Parathyroid adenoma (tissue), 2 donors: ENCODE measurements at regions not wholly inside any gene's neighbourhood (a gene's known extent, or its start where the extent isn't known, plus 50 kb on each side); places are given as distances from the start of the nearest gene placed in this dataset.

Source experiments
- H2AFZ ChIP-seq: fragments of 300-600 bp; sonication (generic); one replicate; pipeline ENCODE4 v1.7.0; 2017; ENCODE audit warnings: antibody characterized with exemption, mild to moderate bottlenecking
- H3K27ac ChIP-seq: fragments of 300-600 bp; sonication (generic); one replicate; pipeline ENCODE4 v1.7.0; 2017
- H3K27me3 ChIP-seq: fragments of 300-600 bp; sonication (generic); one replicate; pipeline ENCODE4 v1.7.0; 2017; ENCODE audit warnings: low read length; ENCODE audit not compliant: control insufficient read depth, insufficient read depth
- H3K36me3 ChIP-seq: fragments of 300-600 bp; sonication (generic); one replicate; pipeline ENCODE4 v1.7.0; 2017; ENCODE audit warnings: low read length; ENCODE audit not compliant: control insufficient read depth, insufficient read depth
- H3K4me1 ChIP-seq: fragments of 300-600 bp; sonication (generic); one replicate; pipeline ENCODE4 v1.7.0; 2017; ENCODE audit warnings: control low read depth
- H3K4me2 ChIP-seq: fragments of 300-600 bp; sonication (generic); one replicate; pipeline ENCODE4 v1.7.0; 2017; ENCODE audit warnings: low read length
- H3K4me3 ChIP-seq: fragments of 300-600 bp; sonication (generic); one replicate; pipeline ENCODE4 v1.7.0; 2017; ENCODE audit warnings: low read depth, low read length
- H3K79me2 ChIP-seq: fragments of 300-600 bp; sonication (generic); one replicate; pipeline ENCODE4 v1.7.0; 2017; ENCODE audit warnings: control low read depth
- H3K9ac ChIP-seq: fragments of 300-600 bp; sonication (generic); one replicate; pipeline ENCODE4 v1.7.0; 2017; ENCODE audit warnings: mild to moderate bottlenecking
- H3K9me3 ChIP-seq: fragments of 300-600 bp; sonication (generic); one replicate; pipeline ENCODE4 v1.7.0; 2017; ENCODE audit warnings: low read length; ENCODE audit not compliant: control insufficient read depth
- TF ChIP-seq, protein P1 (sequence below): fragments of 300-600 bp; sonication (generic); IDR thresholded peaks from one replicate; pipeline ENCODE4 v1.7.0; 2017; ENCODE audit warnings: antibody characterized with exemption, mild to moderate bottlenecking
- donor health status: primary hyperparathyroidism.

DNA sequence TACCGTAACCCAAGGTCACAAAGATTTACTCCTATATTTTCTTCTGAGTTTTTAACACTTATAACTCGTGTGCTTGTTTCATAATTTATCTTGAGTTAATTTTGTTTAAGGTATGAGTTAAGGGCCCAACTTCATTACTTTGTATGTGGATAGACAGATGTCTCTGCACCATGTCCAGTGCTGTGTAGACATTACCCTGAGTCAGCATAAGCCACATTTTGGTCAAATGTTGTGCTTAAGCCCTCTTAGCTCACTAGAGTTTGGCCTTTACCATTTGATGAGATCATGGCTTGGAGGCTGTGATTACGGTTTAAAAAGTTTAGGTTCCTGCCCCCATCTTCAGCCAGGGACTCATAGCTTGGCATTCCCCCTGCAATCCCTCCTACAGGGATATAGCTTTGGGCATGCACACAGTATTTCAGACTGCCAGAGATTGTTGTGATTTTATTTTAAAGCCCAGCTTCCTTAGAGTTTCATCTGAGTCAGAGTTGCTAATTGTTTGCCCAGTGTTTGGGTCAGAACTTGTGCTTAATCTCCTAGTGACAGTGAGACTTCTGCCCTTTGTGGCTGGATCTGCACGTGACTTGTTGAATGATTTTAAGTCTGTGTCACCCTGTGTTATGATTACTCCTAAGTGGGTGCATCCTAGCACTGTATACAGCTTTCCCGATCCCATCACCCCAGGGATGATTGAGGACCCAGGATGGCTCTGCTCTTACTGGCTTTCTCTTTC is 393.1 kb downstream of the CNTNAP4 start:
- Histone ChIP-seq H3K9ac (no peak overlapping the region), H3K36me3 (no peaks in the 10 kb centered on the region), H3K27me3 (no peaks in the 10 kb centered on the region), H3K27ac (no peak overlapping the region), H3K4me2 (no peak overlapping the region), H3K4me3 (no peak overlapping the region), H3K9me3 (no peaks in the 10 kb centered on the region), H3K4me1 (no peaks in the 10 kb centered on the region), H3K79me2 (no peaks in the 10 kb centered on the region), H2AFZ (no peak overlapping the region)
- TF ChIP-seq, protein P1, sequence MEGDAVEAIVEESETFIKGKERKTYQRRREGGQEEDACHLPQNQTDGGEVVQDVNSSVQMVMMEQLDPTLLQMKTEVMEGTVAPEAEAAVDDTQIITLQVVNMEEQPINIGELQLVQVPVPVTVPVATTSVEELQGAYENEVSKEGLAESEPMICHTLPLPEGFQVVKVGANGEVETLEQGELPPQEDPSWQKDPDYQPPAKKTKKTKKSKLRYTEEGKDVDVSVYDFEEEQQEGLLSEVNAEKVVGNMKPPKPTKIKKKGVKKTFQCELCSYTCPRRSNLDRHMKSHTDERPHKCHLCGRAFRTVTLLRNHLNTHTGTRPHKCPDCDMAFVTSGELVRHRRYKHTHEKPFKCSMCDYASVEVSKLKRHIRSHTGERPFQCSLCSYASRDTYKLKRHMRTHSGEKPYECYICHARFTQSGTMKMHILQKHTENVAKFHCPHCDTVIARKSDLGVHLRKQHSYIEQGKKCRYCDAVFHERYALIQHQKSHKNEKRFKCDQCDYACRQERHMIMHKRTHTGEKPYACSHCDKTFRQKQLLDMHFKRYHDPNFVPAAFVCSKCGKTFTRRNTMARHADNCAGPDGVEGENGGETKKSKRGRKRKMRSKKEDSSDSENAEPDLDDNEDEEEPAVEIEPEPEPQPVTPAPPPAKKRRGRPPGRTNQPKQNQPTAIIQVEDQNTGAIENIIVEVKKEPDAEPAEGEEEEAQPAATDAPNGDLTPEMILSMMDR = no peak

DNA sequence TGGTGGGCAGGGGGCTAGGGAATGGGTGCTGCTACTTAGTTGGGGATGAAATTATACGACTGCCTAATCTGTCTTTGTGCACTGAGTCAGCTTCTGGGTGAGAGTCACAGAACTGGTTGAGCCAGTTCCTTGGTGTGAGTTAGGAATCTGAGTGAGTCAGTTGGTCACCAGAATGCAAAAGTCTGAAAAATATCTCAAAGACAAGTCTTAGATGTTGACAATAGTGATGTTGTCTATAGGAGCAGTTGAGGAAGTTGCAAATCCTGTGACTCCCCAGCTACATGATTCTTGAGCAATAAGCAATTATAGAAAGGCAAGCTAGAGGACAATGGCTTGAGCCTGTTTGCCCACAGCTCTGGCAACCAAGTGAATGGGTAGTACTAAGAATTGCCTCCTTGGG is 399.2 kb downstream of the CNTNAP4 start:
- no peaks in the 10 kb centered on the region for H3K36me3 ChIP-seq
- H3K4me1 ChIP-seq = no peaks in the 10 kb centered on the region
- no peaks in the 10 kb centered on the region for H3K9me3 ChIP-seq
- H3K4me2 ChIP-seq = no peak overlapping the region
- no peaks in the 10 kb centered on the region for H3K27me3 ChIP-seq
- H3K4me3 ChIP-seq = no peak overlapping the region
- H3K79me2 ChIP-seq = no peaks in the 10 kb centered on the region
- H3K27ac ChIP-seq = no peak overlapping the region
- H3K9ac ChIP-seq = no peak overlapping the region
- TF ChIP-seq, protein P1 = no peak
- no peak overlapping the region for H2AFZ ChIP-seq

DNA sequence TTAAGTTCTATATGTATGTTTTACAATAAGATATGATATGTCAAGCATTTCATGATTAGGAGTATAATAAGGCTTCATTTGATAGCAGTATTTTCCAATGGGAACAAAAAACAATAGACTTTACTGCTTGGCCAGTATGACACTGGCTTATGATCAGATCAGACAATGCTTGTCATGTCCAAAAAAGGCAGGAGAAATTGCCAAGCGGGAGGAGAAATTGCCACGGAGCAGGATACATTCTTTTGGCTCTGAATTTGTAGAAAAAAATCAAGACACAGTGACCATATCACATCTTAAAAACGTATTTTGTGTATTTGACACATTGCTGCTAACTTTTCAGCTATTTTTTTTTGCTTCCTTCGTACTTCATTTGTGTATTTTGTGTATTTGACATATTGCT is 404.1 kb downstream of the CNTNAP4 start:
- H3K9ac ChIP-seq = no peak overlapping the region
- H3K27ac ChIP-seq = no peak overlapping the region
- H3K4me1 ChIP-seq = no peaks in the 10 kb centered on the region
- H2AFZ ChIP-seq = no peak overlapping the region
- H3K27me3 ChIP-seq = no peaks in the 10 kb centered on the region
- no peak overlapping the region for H3K4me2 ChIP-seq
- no peak overlapping the region for H3K4me3 ChIP-seq
- H3K79me2 ChIP-seq = no peaks in the 10 kb centered on the region
- H3K9me3 ChIP-seq = no peaks in the 10 kb centered on the region
- no peaks in the 10 kb centered on the region for H3K36me3 ChIP-seq
- TF ChIP-seq, protein P1 = no peak

DNA sequence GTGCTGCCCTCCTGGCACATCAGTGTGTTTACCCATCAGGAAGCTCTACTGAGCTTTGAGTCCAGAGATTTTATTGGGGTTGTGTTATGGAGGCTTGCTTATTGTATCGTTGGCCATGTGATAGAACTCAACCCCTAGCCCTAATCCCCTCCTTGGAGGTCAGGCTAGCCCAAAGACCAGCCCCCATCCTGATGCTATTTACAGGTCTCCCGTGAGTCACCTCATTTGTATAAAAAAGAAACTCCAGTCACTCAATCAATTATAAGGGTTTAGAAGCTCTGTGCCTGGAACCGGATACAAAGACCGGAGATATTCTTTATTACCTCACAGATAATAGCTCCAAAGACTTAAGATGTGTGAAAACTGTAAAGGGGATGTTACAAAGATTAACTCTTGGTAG is 405.9 kb downstream of the CNTNAP4 start:
- Histone ChIP-seq H2AFZ (no peak overlapping the region), H3K27me3 (no peaks in the 10 kb centered on the region), H3K9me3 (no peaks in the 10 kb centered on the region), H3K27ac (no peak overlapping the region), H3K9ac (no peak overlapping the region), H3K4me2 (no peak overlapping the region), H3K4me3 (no peak overlapping the region), H3K4me1 (no peaks in the 10 kb centered on the region), H3K36me3 (no peaks in the 10 kb centered on the region), H3K79me2 (no peaks in the 10 kb centered on the region)
- TF ChIP-seq, protein P1 = no peak

DNA sequence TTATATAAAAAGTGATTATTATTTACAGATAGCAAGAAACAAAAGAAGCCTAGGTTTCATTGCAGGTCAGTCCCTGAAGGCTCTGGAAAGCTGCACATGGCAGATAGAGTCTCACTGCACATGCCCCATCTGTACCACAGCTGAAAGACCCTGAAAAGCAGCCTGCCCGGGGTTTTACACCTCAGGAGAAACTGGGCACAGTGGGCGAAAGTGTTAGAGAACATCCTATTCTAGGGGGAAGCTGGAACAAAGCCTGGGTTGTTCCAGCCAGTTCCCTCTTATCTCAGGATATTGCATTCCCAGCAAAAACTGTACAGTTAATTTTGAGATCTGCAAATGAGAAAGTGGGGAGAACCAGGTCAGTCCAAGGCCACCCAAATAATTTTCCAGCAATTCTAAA is 419.7 kb downstream of the CNTNAP4 start:
- H3K9ac ChIP-seq = no peak overlapping the region
- TF ChIP-seq, protein P1 = no peak
- no peaks in the 10 kb centered on the region for H3K36me3 ChIP-seq
- H3K4me1 ChIP-seq = no peaks in the 10 kb centered on the region
- H3K4me2 ChIP-seq = no peak overlapping the region
- H3K79me2 ChIP-seq = no peaks in the 10 kb centered on the region
- no peaks in the 10 kb centered on the region for H3K27me3 ChIP-seq
- H3K9me3 ChIP-seq = no peaks in the 10 kb centered on the region
- H2AFZ ChIP-seq = no peak overlapping the region
- H3K27ac ChIP-seq = no peak overlapping the region
- no peak overlapping the region for H3K4me3 ChIP-seq
